GM10266 (cell line): ENCODE measurements at regions not wholly inside any gene's neighbourhood (a gene's known extent, or its start where the extent isn't known, plus 50 kb on each side); places are given as distances from the start of the nearest gene placed in this dataset.
"Not testable (repeated sequence)": the region's sequence is repeated elsewhere in the genome, so short reads cannot be mapped to it uniquely, and the experiment has no call there.

ENCODE experiments used
- DNase-seq: peaks from one replicate; pipeline ENCODE4 v3.0.0; 2012; ENCODE audit errors: extremely low spot score
- TF ChIP-seq, protein P1 (sequence below): IDR thresholded peaks from 2 replicates; pipeline ENCODE4 v1.5.1; 2012; ENCODE audit warnings: mild to moderate bottlenecking, low read depth; ENCODE audit not compliant: control insufficient read depth, insufficient read depth; ENCODE audit errors: missing control alignments

DNA sequence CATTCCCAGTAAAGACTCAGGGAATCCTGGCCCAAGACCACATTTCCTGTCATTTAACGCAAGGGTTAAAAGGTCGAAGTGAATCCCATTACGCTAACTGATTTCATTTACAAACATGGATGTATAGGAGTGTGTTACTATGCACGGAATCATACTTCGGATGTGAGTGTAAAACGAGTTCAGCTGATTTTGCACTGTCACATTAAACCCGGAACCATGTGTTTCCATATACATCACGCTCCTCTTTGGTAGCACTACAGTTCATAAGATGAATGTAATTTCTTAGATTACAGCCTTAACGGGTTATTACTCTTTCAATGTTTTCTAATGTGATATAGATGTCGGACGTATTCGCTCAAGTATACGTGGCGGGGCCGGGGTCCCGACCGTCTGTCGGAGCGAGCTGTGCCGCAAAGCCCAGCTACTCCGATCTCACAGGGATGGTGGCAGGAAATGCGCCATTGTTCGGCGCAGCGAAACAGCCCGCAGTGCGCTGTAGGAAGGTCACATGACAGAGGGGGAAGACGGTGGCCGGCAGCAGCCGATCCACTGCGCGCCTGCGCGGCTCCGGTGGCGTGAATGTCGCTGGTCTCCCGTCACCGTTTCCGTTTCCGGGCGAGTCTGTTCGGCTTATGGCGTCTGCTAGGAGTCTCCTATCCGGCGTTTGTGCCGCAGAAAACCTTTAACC is 97.3 kb downstream of the NPAP1 start:
- TF ChIP-seq, protein P1, sequence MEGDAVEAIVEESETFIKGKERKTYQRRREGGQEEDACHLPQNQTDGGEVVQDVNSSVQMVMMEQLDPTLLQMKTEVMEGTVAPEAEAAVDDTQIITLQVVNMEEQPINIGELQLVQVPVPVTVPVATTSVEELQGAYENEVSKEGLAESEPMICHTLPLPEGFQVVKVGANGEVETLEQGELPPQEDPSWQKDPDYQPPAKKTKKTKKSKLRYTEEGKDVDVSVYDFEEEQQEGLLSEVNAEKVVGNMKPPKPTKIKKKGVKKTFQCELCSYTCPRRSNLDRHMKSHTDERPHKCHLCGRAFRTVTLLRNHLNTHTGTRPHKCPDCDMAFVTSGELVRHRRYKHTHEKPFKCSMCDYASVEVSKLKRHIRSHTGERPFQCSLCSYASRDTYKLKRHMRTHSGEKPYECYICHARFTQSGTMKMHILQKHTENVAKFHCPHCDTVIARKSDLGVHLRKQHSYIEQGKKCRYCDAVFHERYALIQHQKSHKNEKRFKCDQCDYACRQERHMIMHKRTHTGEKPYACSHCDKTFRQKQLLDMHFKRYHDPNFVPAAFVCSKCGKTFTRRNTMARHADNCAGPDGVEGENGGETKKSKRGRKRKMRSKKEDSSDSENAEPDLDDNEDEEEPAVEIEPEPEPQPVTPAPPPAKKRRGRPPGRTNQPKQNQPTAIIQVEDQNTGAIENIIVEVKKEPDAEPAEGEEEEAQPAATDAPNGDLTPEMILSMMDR, result no peak
- DNase-seq, result no peak

DNA sequence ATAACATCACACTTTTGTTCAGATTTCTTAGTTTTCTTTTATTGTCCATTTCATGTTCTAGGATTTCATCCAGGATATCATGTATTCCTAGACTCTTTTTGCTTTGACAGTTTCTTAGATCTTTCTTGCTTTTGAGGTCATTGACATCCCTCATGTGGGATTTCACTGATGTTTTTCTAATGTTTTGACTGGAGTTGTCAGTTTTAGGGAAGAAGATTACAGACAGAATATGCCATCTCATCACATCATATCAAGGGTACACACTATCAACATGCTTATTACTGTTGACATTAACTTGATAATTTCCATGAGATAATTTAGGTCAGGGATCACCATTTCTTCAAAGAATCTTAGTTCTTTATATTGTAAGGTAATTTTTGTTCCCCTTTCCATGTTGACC is 101.7 kb downstream of the NPAP1 start:
- no peak for DNase-seq
- TF ChIP-seq, protein P1, result no peak

DNA sequence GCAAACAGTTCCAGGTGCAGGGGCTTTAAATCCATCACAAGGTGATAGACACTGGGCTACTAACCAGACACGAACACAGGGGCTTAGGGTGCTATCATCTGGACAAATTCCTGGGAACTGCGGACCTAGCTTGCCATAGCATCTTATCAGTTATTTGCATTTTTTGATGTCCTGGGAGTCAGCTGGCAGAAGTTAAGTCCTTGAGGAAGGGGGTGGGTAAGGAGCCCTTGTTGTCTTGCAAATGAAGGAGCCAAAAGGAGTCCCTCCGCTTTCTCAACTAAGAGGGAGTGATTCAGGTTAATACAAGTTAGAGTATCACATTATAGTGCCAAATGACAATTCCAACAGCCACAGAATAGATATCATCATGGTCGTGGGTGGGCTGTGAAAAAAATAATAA is 108.9 kb downstream of the NPAP1 start:
- DNase-seq, result no peak

DNA sequence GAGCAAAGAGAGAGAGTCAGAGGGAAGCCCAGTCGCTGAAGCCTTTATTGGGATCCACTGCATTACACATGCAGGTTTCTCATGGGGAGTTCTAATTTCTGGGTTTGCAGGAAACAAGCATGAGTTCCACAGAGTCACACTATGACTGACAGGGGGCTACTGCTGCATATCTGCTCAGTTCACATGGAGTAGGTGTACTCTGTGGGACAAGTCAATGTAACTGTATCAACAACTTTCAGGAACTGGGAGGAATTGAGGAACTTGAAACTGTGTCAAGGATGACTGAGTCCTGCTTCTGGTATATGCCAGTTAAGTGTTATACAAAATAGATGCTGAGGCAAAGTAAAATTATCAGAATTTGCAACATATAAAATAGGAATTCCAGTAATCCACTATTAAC is 110.8 kb downstream of the NPAP1 start:
- DNase-seq, result no peak
- TF ChIP-seq, protein P1, result no peak

More for the DNA sequence above, 108.9 kb downstream of the NPAP1 start:
- TF ChIP-seq, protein P1, result no peak

DNA sequence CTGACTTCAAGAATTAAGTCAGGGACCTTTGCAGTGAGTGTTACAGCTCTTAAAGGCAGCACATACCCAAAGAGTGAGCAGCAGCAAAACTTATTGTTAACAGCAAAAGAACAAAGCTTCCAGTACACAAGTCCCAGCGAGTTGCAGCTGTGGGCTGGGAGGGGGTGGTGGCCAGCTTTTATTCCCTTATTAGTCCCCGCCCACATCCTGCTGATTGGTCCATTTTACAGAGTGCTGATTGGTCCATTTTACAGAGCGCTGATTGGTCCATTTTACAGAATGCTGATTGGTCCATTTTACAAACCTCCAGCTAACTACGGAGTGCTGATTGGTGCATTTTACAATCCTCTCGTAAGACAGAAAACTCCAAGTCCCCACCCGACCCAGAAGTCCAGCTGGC is 127.0 kb downstream of the NPAP1 start:
- DNase-seq, result not testable (repeated sequence)

DNA sequence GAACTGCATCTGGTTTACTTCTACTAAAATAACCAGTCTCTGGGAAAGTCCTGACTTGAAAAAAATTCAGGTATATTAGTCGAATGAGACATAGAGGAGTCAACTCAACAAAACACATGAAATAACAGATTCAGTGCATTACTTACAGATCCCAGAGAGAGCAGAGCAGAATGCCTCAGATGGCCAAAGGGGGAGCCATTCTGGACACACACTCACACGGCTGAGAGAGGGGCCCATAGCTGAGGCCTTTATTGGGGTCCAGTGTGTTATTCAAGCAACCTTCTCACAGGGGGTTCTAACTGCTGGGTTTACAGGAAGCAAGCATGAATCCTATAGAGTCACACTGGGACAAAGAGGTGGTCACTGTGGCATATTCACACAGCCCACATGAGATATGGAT is 135.1 kb upstream of the SNRPN start:
- no peak for DNase-seq
- TF ChIP-seq, protein P1, result no peak

DNA sequence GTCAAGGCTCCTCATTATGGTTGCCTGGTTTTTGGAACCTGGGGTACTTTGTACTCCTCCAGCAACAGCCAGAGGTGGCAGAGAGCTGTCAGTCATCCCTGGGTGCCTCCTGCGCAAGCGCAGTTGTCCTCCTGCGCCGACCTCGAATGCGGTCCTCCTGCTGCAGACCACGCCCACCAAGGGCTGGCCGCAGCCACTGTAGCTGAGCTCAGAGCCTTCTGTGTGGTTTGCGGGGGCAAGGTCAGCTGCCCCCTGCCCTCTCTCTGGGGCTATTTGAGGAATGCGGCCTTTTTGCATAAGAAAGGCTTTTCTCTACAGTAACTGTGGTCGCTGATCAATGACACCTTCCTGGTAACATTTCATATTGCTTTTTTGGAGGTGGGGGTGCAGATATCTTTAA is 131.3 kb upstream of the SNRPN start:
- no peak for DNase-seq
- TF ChIP-seq, protein P1, result no peak

DNA sequence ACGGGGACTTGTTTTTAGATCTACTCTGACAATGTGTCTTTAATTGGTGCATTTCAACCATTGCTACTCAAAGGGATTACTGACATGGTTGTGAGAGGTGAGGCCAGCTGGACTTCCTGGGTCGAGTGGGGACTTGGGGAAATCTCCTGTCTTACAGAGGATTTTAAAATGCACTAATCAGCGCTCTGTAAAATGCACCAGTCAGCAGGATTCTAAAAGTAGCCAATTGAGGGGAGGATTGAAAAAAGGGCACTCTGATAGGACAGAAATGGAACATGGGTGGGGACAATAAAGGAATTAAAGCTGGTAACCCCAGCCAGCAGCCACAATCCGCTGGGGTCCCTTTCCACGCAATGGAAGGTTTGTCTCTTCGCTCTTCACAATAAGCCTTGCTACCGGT is 122.5 kb upstream of the SNRPN start:
- no peak for DNase-seq

More for the DNA sequence above, 122.5 kb upstream of the SNRPN start:
- TF ChIP-seq, protein P1, result no peak
